SK-N-SH (cell line): ENCODE measurements at regions not wholly inside any gene's neighbourhood (a gene's known extent, or its start where the extent isn't known, plus 50 kb on each side); places are given as distances from the start of the nearest gene placed in this dataset.

Source experiments
- CTCF ChIA-PET: fragments of 300-600, 350-600 bp; formaldehyde crosslinking; extraction: SDS; loops from one replicate; lab custom pipeline; 2021; lab: Yijun Ruan, JAX
- POLR2A ChIA-PET: fragments of 350-600 bp; sonication (Branson Sonifier 250); formaldehyde crosslinking; extraction: SDS; loops from one replicate; lab custom pipeline; 2020; ENCODE audit warnings: antibody characterized with exemption, inconsistent platforms; lab: Yijun Ruan, JAX
- DNase-seq: peaks from one replicate; pipeline ENCODE4 v3.0.0; 2012
- H2AFZ ChIP-seq: fragments of 200-600 bp; sonication (generic); 2 replicates; pipeline ENCODE4 v1.8.1; 2016; ENCODE audit warnings: antibody characterized with exemption, mild to moderate bottlenecking, low read depth
- H3F3A ChIP-seq: fragments of 200-600 bp; sonication (generic); replicated peaks from 2 replicates; pipeline ENCODE3; 2016; ENCODE audit warnings: antibody characterized with exemption, mild to moderate bottlenecking; ENCODE audit not compliant: insufficient read depth
- H3K27ac ChIP-seq, 2 experiments: fragments of 200-500 bp in 1 of 2; fragments of 200-600 bp in 1 of 2; sonication (Bioruptor generic) in 1 of 2; sonication (generic), shearing (Covaris generic) in 1 of 2; 2 replicates each; pipeline versions ENCODE4 v1.5.1 to v1.6.1; 2014 to 2016; ENCODE audit warnings: low read depth in 2 of 2, inconsistent platforms in 1 of 2, low read length in 1 of 2, mild to moderate bottlenecking in 1 of 2, mixed read lengths in 1 of 2
- H3K27me3 ChIP-seq: fragments of 200-600 bp; sonication (generic), shearing (Covaris generic); 2 replicates; pipeline ENCODE4 v1.6.1; 2016; ENCODE audit warnings: mixed run types; ENCODE audit not compliant: insufficient read depth
- H3K36me3 ChIP-seq, 2 experiments: fragments of 200-500 bp in 1 of 2; fragments of 200-600 bp in 1 of 2; sonication (Bioruptor generic) in 1 of 2; sonication (generic) in 1 of 2; replicated peaks in 1 of 2; 2 replicates each; pipeline versions ENCODE3 to v1.5.1; 2014 to 2016; ENCODE audit warnings: low read length in 1 of 2, mild to moderate bottlenecking in 1 of 2; ENCODE audit not compliant: insufficient read depth in 2 of 2, control insufficient read depth in 1 of 2
- H3K4me1 ChIP-seq, 2 experiments: fragments of 200-500 bp in 1 of 2; fragments of 200-600 bp in 1 of 2; sonication (Bioruptor generic) in 1 of 2; sonication (generic), shearing (Covaris generic) in 1 of 2; 2 replicates each; pipeline versions ENCODE4 v1.5.1 to v1.6.1; 2014 to 2016; ENCODE audit warnings: low read depth in 1 of 2, low read length in 1 of 2, mixed run types in 1 of 2; ENCODE audit not compliant: insufficient read depth in 2 of 2, control insufficient read depth in 1 of 2
- H3K4me2 ChIP-seq: fragments of 200-600 bp; sonication (generic), shearing (Covaris generic); 2 replicates; pipeline ENCODE4 v1.6.1; 2017; ENCODE audit warnings: mixed run types
- H3K4me3 ChIP-seq, 2 experiments: fragments of 200-500 bp in 1 of 2; fragments of 200-600 bp in 1 of 2; sonication (Bioruptor generic) in 1 of 2; sonication (generic), shearing (Covaris generic) in 1 of 2; 2 replicates each; pipeline versions ENCODE4 v1.5.1 to v1.8.1; 2014 to 2016; ENCODE audit warnings: low read depth in 2 of 2, inconsistent platforms in 1 of 2, low read length in 1 of 2, mild to moderate bottlenecking in 1 of 2, mixed read lengths in 1 of 2, moderate library complexity in 1 of 2
- H3K79me2 ChIP-seq: fragments of 200-600 bp; sonication (generic); 2 replicates; pipeline ENCODE4 v1.8.1; 2017; ENCODE audit warnings: mild to moderate bottlenecking; ENCODE audit not compliant: insufficient read depth
- H3K9ac ChIP-seq: fragments of 200-600 bp; sonication (generic); 2 replicates; pipeline ENCODE4 v1.6.1; 2017; ENCODE audit warnings: mixed run types
- H3K9me2 ChIP-seq: fragments of 200-600 bp; sonication (generic); 2 replicates; pipeline ENCODE4 v1.6.1; 2017; ENCODE audit warnings: mixed run types
- H3K9me3 ChIP-seq: fragments of 200-600 bp; sonication (generic); 2 replicates; pipeline ENCODE4 v1.6.1; 2017; ENCODE audit warnings: mixed run types, mild to moderate bottlenecking, moderate library complexity
- H4K20me1 ChIP-seq: fragments of 200-600 bp; sonication (generic); 2 replicates; pipeline ENCODE4 v1.6.1; 2017; ENCODE audit warnings: mild to moderate bottlenecking, mixed run types; ENCODE audit not compliant: insufficient read depth
- CHD2 ChIP-seq: fragments of 150-350 bp; IDR thresholded peaks from 2 replicates; pipeline ENCODE4 v1.6.1; 2018; ENCODE audit warnings: low read length; ENCODE audit not compliant: partially characterized antibody
- ELF1 ChIP-seq: IDR thresholded peaks from 2 replicates; pipeline ENCODE4 v1.4.0; 2012
- EP300 ChIP-seq, 2 experiments: IDR thresholded peaks; 2 replicates each; pipeline versions ENCODE4 v1.4.0 to v1.6.1; 2012; ENCODE audit warnings: borderline replicate concordance in 1 of 2, low read depth in 1 of 2, low read length in 1 of 2
- EZH2phosphoT487 ChIP-seq: fragments of 200-600 bp; sonication (generic); IDR thresholded peaks from 2 replicates; pipeline ENCODE4 v1.6.1; 2017; ENCODE audit warnings: low read depth, mixed run types, mild to moderate bottlenecking, antibody characterized with exemption, moderate library complexity, borderline replicate concordance
- FOXM1 ChIP-seq: IDR thresholded peaks from 2 replicates; pipeline ENCODE4 v1.4.0; 2012; ENCODE audit warnings: low read depth, mild to moderate bottlenecking
- IRF3 ChIP-seq: fragments of 150-350 bp; IDR thresholded peaks from 2 replicates; pipeline ENCODE4 v1.6.1; 2016; ENCODE audit warnings: mild to moderate bottlenecking, low read depth, low read length
- MXI1 ChIP-seq: IDR thresholded peaks from 2 replicates; pipeline ENCODE4 v1.6.1; 2012; ENCODE audit warnings: mild to moderate bottlenecking, low read depth, low read length, improper control_type of control experiment
- POLR2AphosphoS5 ChIP-seq: IDR thresholded peaks from 2 replicates; pipeline ENCODE4 v1.6.1; 2012; ENCODE audit warnings: low read depth, low read length
- RCOR1 ChIP-seq: fragments of 150-350 bp; IDR thresholded peaks from 2 replicates; pipeline ENCODE4 v1.6.1; 2017; ENCODE audit warnings: antibody characterized with exemption, low read length
- RXRA ChIP-seq: IDR thresholded peaks from 2 replicates; pipeline ENCODE4 v1.4.0; 2012; ENCODE audit warnings: low read depth, mild to moderate bottlenecking, borderline replicate concordance
- SIN3A ChIP-seq: IDR thresholded peaks from 2 replicates; pipeline ENCODE4 v1.6.1; 2012; ENCODE audit warnings: low read depth, mild to moderate bottlenecking, low read length, moderate library complexity, borderline replicate concordance
- TAF1 ChIP-seq: IDR thresholded peaks from 2 replicates; pipeline ENCODE4 v1.6.1; 2012; ENCODE audit warnings: low read depth, mild to moderate bottlenecking, low read length, moderate library complexity, borderline replicate concordance
- TEAD4 ChIP-seq: IDR thresholded peaks from 2 replicates; pipeline ENCODE4 v1.4.0; 2012; ENCODE audit warnings: mild to moderate bottlenecking, borderline replicate concordance; ENCODE audit not compliant: insufficient read depth
- WGBS: methylation state at CpG from one replicate; pipeline ENCODE4 v1.1.6; 2017; ENCODE audit warnings: low lambda C conversion rate; 5-methylcytosine and 5-hydroxymethylcytosine counted together
- TF ChIP-seq, protein P1 (sequence below): fragments of 200-600 bp; sonication (generic); IDR thresholded peaks from 2 replicates; pipeline ENCODE4 v1.6.1; 2017; ENCODE audit warnings: antibody characterized with exemption, mild to moderate bottlenecking, moderate library complexity
- TF ChIP-seq, protein P2 (sequence below): IDR thresholded peaks from 2 replicates; pipeline ENCODE4 v1.4.0; 2012; ENCODE audit warnings: low read depth, borderline replicate concordance
- TF ChIP-seq, protein P3 (sequence below): IDR thresholded peaks from 2 replicates; pipeline ENCODE4 v1.4.0; 2012; ENCODE audit warnings: low read depth
- TF ChIP-seq, protein P4 (sequence below): IDR thresholded peaks from 2 replicates; pipeline ENCODE4 v1.6.1; 2012; ENCODE audit warnings: mild to moderate bottlenecking, low read depth, low read length, moderate library complexity

GRCh38 chr2:145573608-145574007 lies 1053.7 kb upstream of the ZEB2 start:
- no peak overlapping the region for H3K9ac ChIP-seq
- no peaks in the 10 kb centered on the region for H3K9me3 ChIP-seq
- H4K20me1 ChIP-seq: no peaks in the 10 kb centered on the region
- DNase-seq: peak; percentile 1
- peaks cover 0 to 3% of the 10 kb centered on the region in 2 experiments; a peak in 2 of 4 replicates for H3K4me1 ChIP-seq
- no peak overlapping the region for H3K4me2 ChIP-seq
- H3F3A ChIP-seq: no peaks in the 10 kb centered on the region
- H3K27ac ChIP-seq: no peak overlapping the region
- H3K9me2 ChIP-seq: no peaks in the 10 kb centered on the region
- 53% methylated on average over 5 of the region's 5 CpGs for WGBS
- no peak overlapping the region for H3K4me3 ChIP-seq
- POLR2A ChIA-PET: no interaction called here
- TF ChIP-seq EZH2phosphoT487: no peak
- TF ChIP-seq, protein P1, sequence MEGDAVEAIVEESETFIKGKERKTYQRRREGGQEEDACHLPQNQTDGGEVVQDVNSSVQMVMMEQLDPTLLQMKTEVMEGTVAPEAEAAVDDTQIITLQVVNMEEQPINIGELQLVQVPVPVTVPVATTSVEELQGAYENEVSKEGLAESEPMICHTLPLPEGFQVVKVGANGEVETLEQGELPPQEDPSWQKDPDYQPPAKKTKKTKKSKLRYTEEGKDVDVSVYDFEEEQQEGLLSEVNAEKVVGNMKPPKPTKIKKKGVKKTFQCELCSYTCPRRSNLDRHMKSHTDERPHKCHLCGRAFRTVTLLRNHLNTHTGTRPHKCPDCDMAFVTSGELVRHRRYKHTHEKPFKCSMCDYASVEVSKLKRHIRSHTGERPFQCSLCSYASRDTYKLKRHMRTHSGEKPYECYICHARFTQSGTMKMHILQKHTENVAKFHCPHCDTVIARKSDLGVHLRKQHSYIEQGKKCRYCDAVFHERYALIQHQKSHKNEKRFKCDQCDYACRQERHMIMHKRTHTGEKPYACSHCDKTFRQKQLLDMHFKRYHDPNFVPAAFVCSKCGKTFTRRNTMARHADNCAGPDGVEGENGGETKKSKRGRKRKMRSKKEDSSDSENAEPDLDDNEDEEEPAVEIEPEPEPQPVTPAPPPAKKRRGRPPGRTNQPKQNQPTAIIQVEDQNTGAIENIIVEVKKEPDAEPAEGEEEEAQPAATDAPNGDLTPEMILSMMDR: no peak
- no peak for TF ChIP-seq POLR2AphosphoS5
- TF ChIP-seq FOXM1: no peak
- no peak for TF ChIP-seq SIN3A
- TF ChIP-seq, protein P2, sequence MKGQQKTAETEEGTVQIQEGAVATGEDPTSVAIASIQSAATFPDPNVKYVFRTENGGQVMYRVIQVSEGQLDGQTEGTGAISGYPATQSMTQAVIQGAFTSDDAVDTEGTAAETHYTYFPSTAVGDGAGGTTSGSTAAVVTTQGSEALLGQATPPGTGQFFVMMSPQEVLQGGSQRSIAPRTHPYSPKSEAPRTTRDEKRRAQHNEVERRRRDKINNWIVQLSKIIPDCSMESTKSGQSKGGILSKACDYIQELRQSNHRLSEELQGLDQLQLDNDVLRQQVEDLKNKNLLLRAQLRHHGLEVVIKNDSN: no peak
- no peak for TF ChIP-seq RCOR1
- TF ChIP-seq TEAD4: no peak
- TF ChIP-seq, protein P3, sequence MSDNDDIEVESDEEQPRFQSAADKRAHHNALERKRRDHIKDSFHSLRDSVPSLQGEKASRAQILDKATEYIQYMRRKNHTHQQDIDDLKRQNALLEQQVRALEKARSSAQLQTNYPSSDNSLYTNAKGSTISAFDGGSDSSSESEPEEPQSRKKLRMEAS: no peak
- TF ChIP-seq, protein P4, sequence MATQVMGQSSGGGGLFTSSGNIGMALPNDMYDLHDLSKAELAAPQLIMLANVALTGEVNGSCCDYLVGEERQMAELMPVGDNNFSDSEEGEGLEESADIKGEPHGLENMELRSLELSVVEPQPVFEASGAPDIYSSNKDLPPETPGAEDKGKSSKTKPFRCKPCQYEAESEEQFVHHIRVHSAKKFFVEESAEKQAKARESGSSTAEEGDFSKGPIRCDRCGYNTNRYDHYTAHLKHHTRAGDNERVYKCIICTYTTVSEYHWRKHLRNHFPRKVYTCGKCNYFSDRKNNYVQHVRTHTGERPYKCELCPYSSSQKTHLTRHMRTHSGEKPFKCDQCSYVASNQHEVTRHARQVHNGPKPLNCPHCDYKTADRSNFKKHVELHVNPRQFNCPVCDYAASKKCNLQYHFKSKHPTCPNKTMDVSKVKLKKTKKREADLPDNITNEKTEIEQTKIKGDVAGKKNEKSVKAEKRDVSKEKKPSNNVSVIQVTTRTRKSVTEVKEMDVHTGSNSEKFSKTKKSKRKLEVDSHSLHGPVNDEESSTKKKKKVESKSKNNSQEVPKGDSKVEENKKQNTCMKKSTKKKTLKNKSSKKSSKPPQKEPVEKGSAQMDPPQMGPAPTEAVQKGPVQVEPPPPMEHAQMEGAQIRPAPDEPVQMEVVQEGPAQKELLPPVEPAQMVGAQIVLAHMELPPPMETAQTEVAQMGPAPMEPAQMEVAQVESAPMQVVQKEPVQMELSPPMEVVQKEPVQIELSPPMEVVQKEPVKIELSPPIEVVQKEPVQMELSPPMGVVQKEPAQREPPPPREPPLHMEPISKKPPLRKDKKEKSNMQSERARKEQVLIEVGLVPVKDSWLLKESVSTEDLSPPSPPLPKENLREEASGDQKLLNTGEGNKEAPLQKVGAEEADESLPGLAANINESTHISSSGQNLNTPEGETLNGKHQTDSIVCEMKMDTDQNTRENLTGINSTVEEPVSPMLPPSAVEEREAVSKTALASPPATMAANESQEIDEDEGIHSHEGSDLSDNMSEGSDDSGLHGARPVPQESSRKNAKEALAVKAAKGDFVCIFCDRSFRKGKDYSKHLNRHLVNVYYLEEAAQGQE: no peak
- no peak for TF ChIP-seq CHD2
- TF ChIP-seq TAF1: no peak
- no peak for TF ChIP-seq ELF1
- TF ChIP-seq EP300 (IDR thresholded peaks at IDR 0.05; ENCODE audit: borderline replicate concordance in 1 of 2, low read depth in 1 of 2, low read length in 1 of 2): no peak
- TF ChIP-seq RXRA: no peak
- no peak for TF ChIP-seq IRF3
- TF ChIP-seq MXI1: no peak
- no peaks in the 10 kb centered on the region for H3K36me3 ChIP-seq
- H3K79me2 ChIP-seq: no peaks in the 10 kb centered on the region
- H3K27me3 ChIP-seq: no peaks in the 10 kb centered on the region
- CTCF ChIA-PET: no interaction called here
- H2AFZ ChIP-seq: no peak overlapping the region
